Spleen (tissue), 7 donors: ENCODE measurements at regions not wholly inside any gene's neighbourhood (a gene's known extent, or its start where the extent isn't known, plus 50 kb on each side); places are given as distances from the start of the nearest gene placed in this dataset.

Experiments
- CTCF ChIP-seq, 11 experiments: fragments of 200-600 bp in 7 of 11; fragments of 450-650 bp in 4 of 11; sonication (generic) in 4 of 11; IDR thresholded peaks in 8 of 11; conservative IDR thresholded peaks in 3 of 11; 1 replicate in 7 of 11; 2 replicates in 4 of 11; pipeline versions ENCODE4 v1.4.0 to v1.8.0; 2016 to 2021; ENCODE audit warnings: antibody characterized with exemption in 11 of 11, inconsistent platforms in 4 of 11, mild to moderate bottlenecking in 1 of 11
- POLR2A ChIP-seq, 3 donors: fragments of 450-650 bp; IDR thresholded peaks; one replicate each; pipeline ENCODE4 v1.5.1; 2017; ENCODE audit warnings: antibody characterized with exemption in 3 of 3, mild to moderate bottlenecking in 1 of 3
- donor health status: DM: no; HTN: no; CAD: no; lungs with moderate emphysema.
- donor health status: DM: no; HTN: no; CAD: no.
- donor health status: DM: no; HTN: no; CAD: no.

- TF ChIP-seq CTCF (IDR thresholded peaks at IDR 0.05 in 8 of 11, conservative IDR thresholded peaks at IDR 0.05 in 3 of 11) (no peak), POLR2A (IDR thresholded peaks at IDR 0.05) (no peak)
These were observed 60.5 kb upstream of the ARRDC4 start for GRCh38 chr15:97899981-97900380.
